Astrocyte of the hippocampus (primary cell): ENCODE measurements at regions not wholly inside any gene's neighbourhood (a gene's known extent, or its start where the extent isn't known, plus 50 kb on each side); places are given as distances from the start of the nearest gene placed in this dataset.
A peak's percentile ranks its signal among the peaks of the same experiment; 100 is the strongest.
"Not testable (repeated sequence)": the region's sequence is repeated elsewhere in the genome, so short reads cannot be mapped to it uniquely, and the experiment has no call there.

Source experiments
- DNase-seq: peaks from one replicate; pipeline ENCODE4 v3.0.0; 2011; ENCODE audit warnings: low read depth, low spot score

GRCh38 chr2:208799397-208799796, 392.8 kb downstream of the PTH2R start:
- no peak for DNase-seq

GRCh38 chr2:208800887-208801286, 394.3 kb downstream of the PTH2R start:
- DNase-seq = not testable (repeated sequence)

- DNase-seq = no peak
Measured at GRCh38 chr2:208807756-208808155, 401.2 kb downstream of the PTH2R start.

- not testable (repeated sequence) for DNase-seq
Measured at GRCh38 chr2:208811885-208812284, 405.3 kb downstream of the PTH2R start.

DNA sequence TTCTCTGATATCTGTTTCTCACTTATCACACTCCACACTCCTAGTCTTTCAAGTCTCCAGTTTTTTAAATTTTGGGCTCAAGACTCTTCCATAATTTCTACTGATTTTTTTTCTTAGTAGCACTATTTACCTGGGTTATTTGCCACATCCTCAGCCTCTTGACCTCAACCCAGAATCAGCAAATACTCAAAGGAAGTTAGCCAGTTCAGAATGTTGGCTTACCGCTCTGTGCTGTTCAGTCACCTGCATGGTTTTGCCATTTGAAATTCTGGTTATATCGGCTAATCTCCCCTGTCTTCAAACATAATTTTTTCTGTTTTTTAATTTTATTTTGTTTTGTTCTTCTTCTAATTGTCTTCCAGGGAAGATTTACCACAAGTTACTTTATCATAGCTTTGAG, 412.6 kb downstream of the PTH2R start:
- DNase-seq = no peak

DNA sequence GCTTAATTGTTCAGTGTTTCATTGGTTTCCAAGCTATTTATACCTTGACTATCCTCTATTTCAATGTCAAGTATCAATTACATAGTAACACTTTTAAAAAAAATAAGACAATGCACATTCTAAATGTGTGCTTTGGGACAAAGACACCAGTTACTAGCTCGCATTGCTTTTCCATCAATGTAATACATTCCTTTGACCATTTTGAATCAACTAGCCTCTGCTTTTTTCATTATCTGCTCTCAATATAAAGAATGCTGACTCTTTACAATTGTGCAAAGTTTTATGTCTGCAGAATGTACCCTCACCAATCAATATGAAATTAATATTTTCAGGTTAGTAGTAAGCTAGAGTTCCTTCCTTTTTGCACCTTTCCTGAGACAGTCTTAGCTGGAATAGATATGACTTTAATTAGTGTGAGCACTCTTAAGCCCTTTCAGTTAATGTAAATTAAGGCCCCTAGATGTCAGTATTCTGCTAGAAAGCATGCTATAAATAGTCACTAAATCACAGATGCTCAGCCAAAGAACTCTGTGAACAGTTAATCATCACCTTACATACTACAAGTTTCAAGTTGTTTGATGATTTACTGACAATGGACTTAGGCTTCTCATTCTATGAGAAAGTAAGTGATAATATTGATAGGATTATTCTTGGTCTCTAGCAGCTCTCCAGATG, 413.6 kb downstream of the PTH2R start:
- peak; percentile 20 for DNase-seq

- DNase-seq = no peak
Measured at GRCh38 chr2:208827109-208827508, 420.5 kb downstream of the PTH2R start.

DNA sequence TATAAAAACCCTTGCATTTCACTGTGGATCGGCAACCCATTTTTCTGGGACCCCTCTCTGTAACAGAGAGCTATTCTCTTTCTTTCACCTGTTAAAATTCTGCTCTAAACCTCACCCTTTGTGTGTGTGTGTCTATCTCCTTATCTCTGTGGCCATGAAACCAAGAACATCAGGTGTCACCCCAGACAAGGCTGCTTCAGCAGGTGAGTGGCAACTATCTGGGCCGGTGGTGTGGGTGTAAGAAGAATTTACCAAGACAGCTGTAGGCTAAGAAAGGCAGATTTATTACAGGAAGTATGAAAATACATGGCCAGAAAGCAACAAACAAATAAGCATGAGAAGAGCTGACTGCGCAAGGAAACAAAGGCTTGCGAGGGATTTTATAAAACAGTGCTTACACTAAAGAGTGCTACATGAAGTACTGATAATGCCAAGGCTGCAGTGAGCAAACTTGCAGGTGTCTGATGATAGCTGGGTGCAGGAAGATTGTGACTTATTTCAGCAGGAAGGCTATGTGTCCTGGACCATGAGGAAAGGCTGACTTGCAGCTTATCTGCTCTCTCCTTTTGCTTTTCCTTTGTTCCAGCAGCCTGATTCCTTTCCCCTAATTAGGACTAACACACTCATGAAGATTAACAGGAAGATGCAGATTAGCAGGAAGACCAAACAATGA, 421.1 kb downstream of the PTH2R start:
- no peak for DNase-seq

GRCh38 chr2:208830203-208830602, 423.6 kb downstream of the PTH2R start:
- no peak for DNase-seq

DNA sequence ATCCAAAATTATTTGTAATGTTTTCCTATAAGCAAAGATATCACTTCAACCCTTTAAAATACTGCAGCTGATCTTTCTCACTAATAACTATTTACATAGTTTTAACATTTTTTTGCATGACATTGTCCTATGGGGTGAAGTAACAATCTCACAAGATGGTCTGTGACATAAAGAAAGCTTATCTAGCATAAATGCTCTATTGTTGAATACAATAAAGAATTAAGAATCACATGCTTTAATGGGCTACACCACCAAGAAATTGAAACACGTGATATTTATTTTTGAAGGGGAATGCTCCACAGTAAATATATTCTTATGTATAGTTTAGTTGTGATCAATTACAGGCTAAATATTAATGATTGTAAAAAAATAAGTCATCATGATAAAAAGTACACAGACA, 441.1 kb downstream of the PTH2R start:
- DNase-seq = no peak

DNA sequence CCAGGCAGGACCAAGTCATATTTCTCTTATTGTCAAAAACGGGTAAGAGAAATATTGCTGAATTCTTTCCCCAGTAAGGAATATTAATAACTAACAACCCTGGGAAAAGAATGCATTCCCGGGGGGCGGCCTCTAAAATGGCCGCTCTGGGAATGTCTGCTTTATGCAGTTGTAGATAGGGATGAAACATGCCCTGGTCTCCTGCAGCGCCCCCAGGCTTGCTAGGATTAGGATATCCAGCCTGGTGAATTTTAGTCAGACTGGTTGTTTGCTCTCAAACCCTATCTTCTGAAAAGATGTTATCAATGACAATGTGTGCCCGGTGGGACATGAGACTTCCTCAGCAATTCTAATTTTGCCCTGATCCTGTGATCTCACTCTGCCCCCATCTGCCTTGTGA, 448.1 kb downstream of the PTH2R start:
- no peak for DNase-seq

DNA sequence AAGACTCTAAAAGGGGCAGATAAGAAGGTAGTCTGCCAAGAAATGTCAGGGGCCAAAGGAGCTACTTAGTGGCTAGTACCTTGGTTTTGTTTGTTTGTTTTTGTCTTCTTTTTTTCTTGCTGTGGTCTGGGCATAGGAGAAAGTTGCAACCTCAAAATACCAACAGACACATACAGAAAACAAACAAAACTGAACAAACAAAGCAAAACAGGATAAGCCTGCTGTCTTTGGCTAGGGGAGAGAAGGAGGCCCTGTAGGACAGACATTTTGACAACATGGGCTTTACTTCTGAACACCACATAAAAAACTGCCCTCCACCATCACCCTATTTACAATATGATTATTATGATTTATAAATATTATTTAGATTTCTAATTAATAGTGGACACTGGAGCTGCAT, 460.8 kb downstream of the PTH2R start:
- DNase-seq = no peak

- no peak for DNase-seq
Measured at GRCh38 chr2:208872591-208872990, 466.0 kb downstream of the PTH2R start.

GRCh38 chr2:208879666-208880065, 473.1 kb downstream of the PTH2R start:
- DNase-seq = peak; percentile 4

DNA sequence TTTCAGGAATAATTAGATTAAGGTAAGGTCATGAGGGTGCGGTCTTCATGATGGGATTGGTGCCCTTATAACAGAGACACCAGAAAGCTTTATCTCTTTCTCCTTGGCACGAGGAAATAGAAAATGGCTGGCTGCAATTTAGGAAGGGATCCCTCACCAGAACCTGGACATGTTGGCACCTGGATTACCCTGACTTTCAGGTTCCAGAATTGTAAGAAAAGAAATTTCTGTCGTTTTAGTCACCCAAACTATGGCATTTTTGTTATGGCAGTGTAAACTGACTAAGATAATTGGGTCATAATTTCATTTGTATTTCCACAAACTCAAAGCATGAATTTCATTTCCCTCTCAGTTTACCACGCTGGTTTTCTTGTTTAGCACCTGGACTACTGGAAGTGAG, 473.6 kb downstream of the PTH2R start:
- no peak for DNase-seq

DNA sequence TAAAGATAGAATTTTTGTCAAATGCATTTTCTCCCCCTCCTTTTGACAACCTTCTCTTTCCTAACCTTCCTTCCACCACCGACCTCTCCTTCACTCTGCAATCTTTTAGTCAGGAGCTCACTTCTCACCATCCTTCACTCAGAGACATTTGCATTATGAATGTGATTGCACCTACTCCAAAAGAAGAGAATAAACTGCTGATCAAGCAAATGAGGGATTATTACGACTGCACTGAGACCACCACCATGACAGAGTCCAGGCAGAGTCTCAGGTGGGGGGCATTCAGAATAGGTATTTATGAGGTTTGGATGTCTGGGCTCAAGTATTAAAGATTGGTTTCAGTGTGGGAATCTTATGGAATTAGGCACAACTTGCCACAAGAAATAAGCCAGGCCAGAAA, 483.9 kb downstream of the PTH2R start:
- DNase-seq = no peak

GRCh38 chr2:208892203-208892602, 485.6 kb downstream of the PTH2R start:
- DNase-seq = no peak

- DNase-seq = no peak
Measured at GRCh38 chr2:208906330-208906729, 499.7 kb downstream of the PTH2R start.

DNA sequence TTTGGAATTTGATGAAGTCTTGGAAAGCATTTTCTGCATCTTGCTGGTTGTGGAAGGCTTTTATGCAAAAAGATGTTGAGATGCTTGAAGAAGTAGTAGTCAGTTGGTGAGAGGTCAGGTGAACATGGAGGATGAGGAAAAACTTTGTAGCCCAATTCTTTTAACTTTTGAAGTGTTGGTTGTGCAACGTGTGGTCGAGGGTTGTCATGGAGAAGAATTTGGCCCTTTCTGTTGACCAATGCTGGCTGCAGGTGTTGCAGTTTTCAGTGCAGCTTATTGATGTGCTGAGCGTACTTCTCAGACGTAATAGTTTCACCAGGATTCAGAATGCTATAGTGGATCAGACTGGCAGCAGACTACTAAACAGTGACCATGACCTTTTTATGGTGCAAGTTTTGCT, 508.4 kb upstream of the MAP2 start:
- no peak for DNase-seq

- no peak for DNase-seq
Measured at GRCh38 chr2:208916881-208917280, 507.0 kb upstream of the MAP2 start.

- DNase-seq = not testable (repeated sequence)
Measured at GRCh38 chr2:208921358-208921757, 502.5 kb upstream of the MAP2 start.

DNA sequence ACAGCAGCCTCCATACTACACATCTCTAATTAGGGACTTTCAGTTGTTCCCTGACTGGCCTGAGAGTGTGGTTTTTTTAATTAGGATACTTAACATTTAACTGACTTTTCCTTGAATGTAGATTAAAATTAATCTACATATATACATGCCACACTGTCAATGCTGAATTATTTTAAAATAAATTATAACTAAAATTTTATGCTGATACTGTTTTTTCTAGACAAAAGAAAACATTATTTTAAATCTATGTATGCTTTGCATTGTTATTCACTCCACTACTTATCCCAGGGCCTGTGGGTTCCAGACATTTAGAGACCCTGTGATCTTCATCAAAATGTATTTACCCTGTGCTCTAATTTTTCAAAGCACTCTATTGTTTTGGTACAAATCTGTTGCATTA, 496.0 kb upstream of the MAP2 start:
- no peak for DNase-seq

DNA sequence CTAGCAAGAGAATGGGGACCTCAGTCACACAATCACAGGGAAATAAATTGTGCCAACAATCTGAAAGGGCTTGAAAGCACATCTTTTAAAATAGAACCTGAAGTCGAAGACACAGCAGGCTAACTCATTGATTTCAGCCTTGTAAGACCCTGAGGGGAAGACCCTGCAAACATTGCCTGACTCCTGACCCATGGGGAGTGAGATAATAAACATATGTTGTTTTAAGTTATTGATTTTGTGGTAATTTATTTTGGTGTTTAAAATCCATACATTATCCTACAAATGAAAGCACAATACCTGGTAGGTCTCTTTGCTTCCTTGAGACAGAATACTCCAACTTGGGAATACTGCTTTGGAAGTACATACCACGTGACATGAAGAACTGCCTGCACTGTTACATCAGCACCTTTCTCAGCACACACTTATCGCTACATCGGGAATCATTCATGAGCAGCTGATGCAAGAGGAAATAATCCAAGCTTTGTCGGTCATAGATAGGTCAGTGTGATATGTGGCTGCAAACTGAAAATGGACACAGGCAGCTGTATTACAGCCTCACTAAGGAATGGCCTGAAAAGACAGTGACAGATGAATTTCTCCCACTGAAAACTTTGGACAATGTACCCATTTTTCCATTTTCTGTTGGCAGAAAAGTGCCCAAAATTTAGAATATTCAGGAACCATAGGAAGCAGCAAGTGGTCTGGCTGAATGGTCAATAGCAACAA, 494.5 kb upstream of the MAP2 start:
- DNase-seq = no peak
